GM12875 (cell line): ENCODE measurements at regions not wholly inside any gene's neighbourhood (a gene's known extent, or its start where the extent isn't known, plus 50 kb on each side); places are given as distances from the start of the nearest gene placed in this dataset.

ENCODE experiments used
- H3K4me3 ChIP-seq: one replicate; pipeline ENCODE4 v1.5.1; 2011; ENCODE audit warnings: low read depth, low read length, control low read depth
- TF ChIP-seq, protein P1 (sequence below): IDR thresholded peaks from 2 replicates; pipeline ENCODE4 v1.5.1; 2011; ENCODE audit warnings: low read depth, mild to moderate bottlenecking, control low read depth, inconsistent platforms, low read length, moderate library complexity, borderline replicate concordance; ENCODE audit not compliant: insufficient read depth

DNA sequence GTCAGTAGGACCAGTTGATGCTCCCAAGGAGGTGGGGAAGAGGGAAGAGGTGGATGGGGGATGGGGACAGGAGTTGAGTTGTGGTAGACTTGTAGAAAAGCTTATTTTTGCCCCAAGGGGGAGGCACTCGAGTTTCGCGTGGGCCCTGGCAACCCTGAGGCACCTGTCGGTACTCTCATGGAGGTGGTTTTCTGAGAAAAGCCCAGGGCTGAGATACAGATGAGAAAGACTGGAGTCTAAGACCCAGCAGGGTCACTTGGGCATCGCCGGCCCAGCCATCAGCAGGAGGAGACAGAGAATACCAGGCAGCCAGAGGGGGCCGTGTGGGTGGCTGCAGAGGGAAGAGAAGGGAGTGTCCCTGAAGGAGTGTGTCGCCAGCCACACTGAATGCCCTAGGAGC lies 57.7 kb upstream of the HPCAL1 start:
- TF ChIP-seq, protein P1, sequence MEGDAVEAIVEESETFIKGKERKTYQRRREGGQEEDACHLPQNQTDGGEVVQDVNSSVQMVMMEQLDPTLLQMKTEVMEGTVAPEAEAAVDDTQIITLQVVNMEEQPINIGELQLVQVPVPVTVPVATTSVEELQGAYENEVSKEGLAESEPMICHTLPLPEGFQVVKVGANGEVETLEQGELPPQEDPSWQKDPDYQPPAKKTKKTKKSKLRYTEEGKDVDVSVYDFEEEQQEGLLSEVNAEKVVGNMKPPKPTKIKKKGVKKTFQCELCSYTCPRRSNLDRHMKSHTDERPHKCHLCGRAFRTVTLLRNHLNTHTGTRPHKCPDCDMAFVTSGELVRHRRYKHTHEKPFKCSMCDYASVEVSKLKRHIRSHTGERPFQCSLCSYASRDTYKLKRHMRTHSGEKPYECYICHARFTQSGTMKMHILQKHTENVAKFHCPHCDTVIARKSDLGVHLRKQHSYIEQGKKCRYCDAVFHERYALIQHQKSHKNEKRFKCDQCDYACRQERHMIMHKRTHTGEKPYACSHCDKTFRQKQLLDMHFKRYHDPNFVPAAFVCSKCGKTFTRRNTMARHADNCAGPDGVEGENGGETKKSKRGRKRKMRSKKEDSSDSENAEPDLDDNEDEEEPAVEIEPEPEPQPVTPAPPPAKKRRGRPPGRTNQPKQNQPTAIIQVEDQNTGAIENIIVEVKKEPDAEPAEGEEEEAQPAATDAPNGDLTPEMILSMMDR, result no peak
- H3K4me3 ChIP-seq, result no peak overlapping the region

DNA sequence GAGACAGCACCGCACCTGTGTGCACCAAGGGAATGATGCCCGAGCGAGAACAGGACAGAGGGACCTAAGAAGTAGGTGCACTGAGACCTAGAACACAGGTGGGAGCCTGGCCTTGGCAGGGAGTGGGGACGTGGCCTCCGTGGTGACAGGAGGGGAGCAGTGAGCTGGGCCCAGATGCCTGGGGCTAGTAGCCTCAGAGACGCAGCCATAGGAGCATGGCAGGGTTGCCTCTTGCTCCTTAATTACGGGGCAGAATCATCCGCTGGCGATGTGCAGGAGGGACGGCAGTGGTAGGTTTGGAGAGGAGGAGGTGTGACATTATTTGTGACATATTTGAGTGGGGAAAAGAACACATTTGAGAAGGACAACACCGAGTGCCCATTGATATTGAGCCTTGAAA lies 57.0 kb upstream of the HPCAL1 start:
- TF ChIP-seq, protein P1, result no peak
- no peak overlapping the region for H3K4me3 ChIP-seq

- H3K4me3 ChIP-seq, result no peak overlapping the region
- TF ChIP-seq, protein P1, result no peak
Observed at GRCh38 chr2:10246370-10246769, 56.3 kb upstream of the HPCAL1 start.

DNA sequence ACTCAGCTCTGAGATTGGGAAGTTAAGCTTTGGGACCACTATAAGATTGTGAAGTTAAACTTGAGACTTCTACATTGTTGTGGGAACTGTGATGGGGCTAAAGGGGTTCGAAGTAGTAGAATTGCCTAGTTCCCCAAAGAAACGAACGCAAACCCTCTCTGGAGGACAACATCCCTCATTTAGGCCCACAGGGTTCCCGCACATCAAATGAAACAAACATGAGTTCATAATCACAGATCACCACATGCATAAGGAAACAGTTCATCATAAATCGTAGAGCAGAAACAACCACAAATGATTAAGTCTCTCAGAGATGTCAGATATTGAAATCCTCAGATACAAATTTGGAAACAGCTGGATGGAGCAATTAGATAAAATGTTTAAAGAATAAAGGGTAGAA lies 55.9 kb upstream of the HPCAL1 start:
- TF ChIP-seq, protein P1, result no peak
- H3K4me3 ChIP-seq, result no peak overlapping the region

DNA sequence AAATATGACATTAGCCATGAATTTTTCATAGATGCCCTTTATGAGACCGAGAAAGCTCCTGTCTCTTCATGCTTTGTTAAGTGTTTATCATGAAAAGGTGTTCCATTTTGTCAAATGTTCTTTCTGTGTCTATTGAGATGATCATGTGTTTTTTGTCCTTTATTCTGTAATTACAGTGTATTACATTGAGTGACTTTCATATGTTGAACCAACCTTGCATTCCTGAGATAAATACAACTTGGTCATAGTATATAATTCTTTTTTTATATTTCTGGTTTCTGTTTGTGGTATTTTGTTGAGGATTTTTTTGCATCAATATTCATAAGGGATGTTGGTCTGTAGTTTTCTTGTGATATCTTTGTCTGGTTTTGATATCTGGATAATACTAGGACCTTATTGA lies 52.9 kb upstream of the HPCAL1 start:
- TF ChIP-seq, protein P1, result no peak
- H3K4me3 ChIP-seq, result no peak overlapping the region

- TF ChIP-seq, protein P1, result no peak
- H3K4me3 ChIP-seq, result no peak overlapping the region
Observed at GRCh38 chr2:10252224-10252623, 50.5 kb upstream of the HPCAL1 start.

DNA sequence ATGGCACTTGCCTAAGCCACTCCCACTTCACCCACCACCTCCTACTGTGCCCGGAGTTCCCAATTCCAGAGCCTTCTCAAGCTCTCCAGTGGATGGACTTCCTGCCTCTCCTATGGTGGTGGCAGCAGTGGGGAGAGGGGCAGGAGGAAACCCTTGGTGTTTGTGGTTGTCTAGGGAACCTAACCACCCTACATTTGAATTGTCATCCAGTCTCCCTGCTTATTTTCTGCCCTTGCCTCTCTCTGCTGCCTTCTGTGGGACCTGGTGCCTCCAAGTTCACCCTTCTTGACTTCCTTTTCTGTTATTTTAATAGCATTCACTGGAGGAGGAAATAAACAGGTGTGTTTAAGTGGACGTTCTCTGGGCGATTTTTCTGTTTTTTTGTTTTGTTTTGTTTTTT lies 50.0 kb upstream of the HPCAL1 start:
- H3K4me3 ChIP-seq, result no peak overlapping the region
- TF ChIP-seq, protein P1, result no peak
